Smooth muscle cell (in vitro differentiated cells): ENCODE measurements at regions not wholly inside any gene's neighbourhood (a gene's known extent, or its start where the extent isn't known, plus 50 kb on each side); places are given as distances from the start of the nearest gene placed in this dataset.

ENCODE experiments used
- DNase-seq: peaks from one replicate; lab custom pipeline; 2025; ENCODE audit not compliant: unreplicated experiment; lab: John Stamatoyannopoulos, UW
- H2AFZ ChIP-seq: fragments of 200-600 bp; sonication (generic); 2 replicates; pipeline ENCODE4 v1.6.0; 2016; ENCODE audit warnings: antibody characterized with exemption, low read depth, mild to moderate bottlenecking
- H3F3A ChIP-seq: fragments of 200-600 bp; sonication (generic); 2 replicates; pipeline ENCODE4 v1.6.0; 2017; ENCODE audit warnings: antibody characterized with exemption, low read depth
- H3K27ac ChIP-seq: fragments of 200-600 bp; sonication (generic); 2 replicates; pipeline ENCODE4 v1.5.1; 2016; ENCODE audit warnings: low read depth, mild to moderate bottlenecking
- H3K27me3 ChIP-seq: fragments of 200-600 bp; sonication (generic); 2 replicates; pipeline ENCODE4 v1.6.1; 2016; ENCODE audit warnings: low read depth, mild to moderate bottlenecking
- H3K36me3 ChIP-seq: fragments of 200-600 bp; sonication (generic); 2 replicates; pipeline ENCODE4 v1.5.1; 2016; ENCODE audit warnings: low read depth
- H3K4me1 ChIP-seq: fragments of 200-600 bp; sonication (generic); 2 replicates; pipeline ENCODE4 v1.5.1; 2016; ENCODE audit warnings: low read depth
- H3K4me2 ChIP-seq: fragments of 200-600 bp; sonication (generic); 2 replicates; pipeline ENCODE4 v1.6.0; 2016; ENCODE audit warnings: mild to moderate bottlenecking
- H3K4me3 ChIP-seq: fragments of 200-600 bp; sonication (generic); 2 replicates; pipeline ENCODE4 v1.5.1; 2016; ENCODE audit warnings: mild to moderate bottlenecking
- H3K79me2 ChIP-seq: fragments of 200-600 bp; sonication (generic); 2 replicates; pipeline ENCODE4 v1.6.0; 2016; ENCODE audit warnings: low read depth, mild to moderate bottlenecking
- H3K9ac ChIP-seq: fragments of 200-600 bp; sonication (generic); 2 replicates; pipeline ENCODE4 v1.6.0; 2016; ENCODE audit warnings: low read depth
- H3K9me3 ChIP-seq: fragments of 200-600 bp; sonication (generic); replicated peaks from 2 replicates; pipeline ENCODE4 v1.5.1; 2016; ENCODE audit warnings: low read depth
- H4K20me1 ChIP-seq: fragments of 200-600 bp; sonication (generic); 2 replicates; pipeline ENCODE4 v1.6.0; 2016; ENCODE audit warnings: low read depth
- WGBS: methylation state at CpG from one replicate; pipeline ENCODE4 v1.1.7; 2016; ENCODE audit warnings: low lambda C conversion rate; 5-methylcytosine and 5-hydroxymethylcytosine counted together
- TF ChIP-seq, protein P1 (sequence below): fragments of 200-600 bp; sonication (generic); IDR thresholded peaks from 2 replicates; pipeline ENCODE4 v1.5.1; 2017; ENCODE audit warnings: borderline replicate concordance, mild to moderate bottlenecking, antibody characterized with exemption; ENCODE audit not compliant: insufficient read depth, poor library complexity, severe bottlenecking

GRCh38 chr2:236841389-236841788 lies 244.3 kb upstream of the COPS8 start:
- no peaks in the 10 kb centered on the region for H4K20me1 ChIP-seq
- WGBS, result 95% methylated on average over 7 of the region's 7 CpGs
- H3K4me2 ChIP-seq, result no peak overlapping the region
- no peaks in the 10 kb centered on the region for H3K36me3 ChIP-seq
- H3K9me3 ChIP-seq, result no peaks in the 10 kb centered on the region
- H3F3A ChIP-seq, result no peaks in the 10 kb centered on the region
- TF ChIP-seq, protein P1, sequence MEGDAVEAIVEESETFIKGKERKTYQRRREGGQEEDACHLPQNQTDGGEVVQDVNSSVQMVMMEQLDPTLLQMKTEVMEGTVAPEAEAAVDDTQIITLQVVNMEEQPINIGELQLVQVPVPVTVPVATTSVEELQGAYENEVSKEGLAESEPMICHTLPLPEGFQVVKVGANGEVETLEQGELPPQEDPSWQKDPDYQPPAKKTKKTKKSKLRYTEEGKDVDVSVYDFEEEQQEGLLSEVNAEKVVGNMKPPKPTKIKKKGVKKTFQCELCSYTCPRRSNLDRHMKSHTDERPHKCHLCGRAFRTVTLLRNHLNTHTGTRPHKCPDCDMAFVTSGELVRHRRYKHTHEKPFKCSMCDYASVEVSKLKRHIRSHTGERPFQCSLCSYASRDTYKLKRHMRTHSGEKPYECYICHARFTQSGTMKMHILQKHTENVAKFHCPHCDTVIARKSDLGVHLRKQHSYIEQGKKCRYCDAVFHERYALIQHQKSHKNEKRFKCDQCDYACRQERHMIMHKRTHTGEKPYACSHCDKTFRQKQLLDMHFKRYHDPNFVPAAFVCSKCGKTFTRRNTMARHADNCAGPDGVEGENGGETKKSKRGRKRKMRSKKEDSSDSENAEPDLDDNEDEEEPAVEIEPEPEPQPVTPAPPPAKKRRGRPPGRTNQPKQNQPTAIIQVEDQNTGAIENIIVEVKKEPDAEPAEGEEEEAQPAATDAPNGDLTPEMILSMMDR, result no peak
- no peak overlapping the region for H3K4me3 ChIP-seq
- no peak for DNase-seq
- H2AFZ ChIP-seq, result no peak overlapping the region
- no peak overlapping the region for H3K9ac ChIP-seq
- no peaks in the 10 kb centered on the region for H3K79me2 ChIP-seq
- H3K27me3 ChIP-seq, result no peaks in the 10 kb centered on the region
- H3K27ac ChIP-seq, result no peak overlapping the region
- H3K4me1 ChIP-seq, result peaks cover 3% of the 10 kb centered on the region

DNA sequence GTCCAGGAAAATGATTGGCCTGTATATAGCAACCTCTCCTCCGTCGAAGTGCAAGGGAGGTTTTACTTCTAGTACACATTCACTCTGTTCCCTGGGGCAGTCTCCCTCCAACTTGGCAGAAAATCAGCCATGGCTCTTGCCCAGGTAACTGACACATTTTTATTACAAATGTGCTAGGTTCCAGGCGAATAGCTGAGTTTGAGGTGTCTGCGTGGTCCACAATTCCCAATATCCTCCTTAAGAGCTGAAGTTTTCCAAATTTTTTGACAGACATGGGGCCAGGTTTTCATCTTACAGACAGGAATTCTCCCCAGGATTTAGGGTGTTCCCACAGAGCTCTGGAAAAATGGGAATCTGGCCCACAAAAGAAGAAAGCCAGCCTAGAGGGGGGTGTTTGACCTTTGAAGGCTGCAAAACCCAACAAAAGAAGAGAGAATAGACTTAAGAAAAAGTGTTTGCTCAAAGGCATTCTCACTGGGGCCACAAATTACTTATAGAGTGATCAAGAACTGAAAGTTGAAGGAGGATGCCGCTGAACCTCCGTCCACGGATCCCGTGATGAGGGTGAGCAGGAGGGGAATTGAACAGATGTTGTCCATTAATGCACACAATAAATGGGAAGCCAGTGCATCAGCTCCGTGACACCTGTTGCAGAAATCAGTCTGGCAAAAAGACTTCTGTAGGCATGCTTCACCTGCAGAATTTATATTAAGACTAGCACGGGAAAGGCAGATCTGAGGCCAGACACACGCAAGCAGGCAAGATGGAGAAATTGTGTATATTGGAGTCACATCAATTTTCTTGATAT lies 242.3 kb upstream of the COPS8 start:
- H3F3A ChIP-seq, result no peaks in the 10 kb centered on the region
- no peaks in the 10 kb centered on the region for H3K36me3 ChIP-seq
- H4K20me1 ChIP-seq, result no peaks in the 10 kb centered on the region
- H3K9me3 ChIP-seq, result no peaks in the 10 kb centered on the region
- H3K27me3 ChIP-seq, result no peaks in the 10 kb centered on the region
- DNase-seq, result no peak
- H3K9ac ChIP-seq, result no peak overlapping the region
- H3K4me2 ChIP-seq, result no peak overlapping the region
- peaks cover 9% of the 10 kb centered on the region for H3K4me1 ChIP-seq
- no peak overlapping the region for H3K27ac ChIP-seq
- no peak overlapping the region for H2AFZ ChIP-seq
- WGBS, result 98% methylated on average over 11 of the region's 11 CpGs
- TF ChIP-seq, protein P1, result no peak
- H3K79me2 ChIP-seq, result no peaks in the 10 kb centered on the region
- H3K4me3 ChIP-seq, result no peak overlapping the region

DNA sequence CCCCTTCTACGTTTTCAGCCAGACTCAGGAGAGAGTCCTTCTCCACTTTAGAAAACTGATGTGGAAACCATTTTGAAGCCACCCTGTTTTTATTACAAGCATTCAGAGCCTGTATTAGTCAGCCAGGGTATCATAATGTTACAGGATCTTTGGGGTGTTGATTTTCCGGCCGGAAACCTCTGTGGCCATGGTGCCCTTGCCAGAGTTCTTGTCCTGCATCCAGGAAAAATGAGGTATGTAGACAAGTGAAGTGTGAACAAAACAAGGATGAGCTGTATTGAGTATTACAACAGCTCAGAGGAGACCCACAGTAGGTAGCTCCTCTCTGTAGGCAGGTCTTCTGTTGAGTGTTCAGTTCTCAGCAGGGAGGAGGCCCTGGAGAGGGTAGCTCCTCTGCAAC lies 241.0 kb upstream of the COPS8 start:
- Histone ChIP-seq H3K4me2 (no peak overlapping the region), H3K79me2 (no peaks in the 10 kb centered on the region), H4K20me1 (no peaks in the 10 kb centered on the region), H3F3A (no peaks in the 10 kb centered on the region), H3K27ac (no peak overlapping the region), H3K9ac (no peak overlapping the region), H3K4me3 (no peak overlapping the region), H3K27me3 (no peaks in the 10 kb centered on the region), H3K9me3 (no peaks in the 10 kb centered on the region), H3K4me1 (peaks cover 10% of the 10 kb centered on the region), H3K36me3 (no peaks in the 10 kb centered on the region), H2AFZ (no peak overlapping the region)
- WGBS, result 97% methylated on average over 3 of the region's 3 CpGs
- DNase-seq, result no peak
- TF ChIP-seq, protein P1, result no peak

DNA sequence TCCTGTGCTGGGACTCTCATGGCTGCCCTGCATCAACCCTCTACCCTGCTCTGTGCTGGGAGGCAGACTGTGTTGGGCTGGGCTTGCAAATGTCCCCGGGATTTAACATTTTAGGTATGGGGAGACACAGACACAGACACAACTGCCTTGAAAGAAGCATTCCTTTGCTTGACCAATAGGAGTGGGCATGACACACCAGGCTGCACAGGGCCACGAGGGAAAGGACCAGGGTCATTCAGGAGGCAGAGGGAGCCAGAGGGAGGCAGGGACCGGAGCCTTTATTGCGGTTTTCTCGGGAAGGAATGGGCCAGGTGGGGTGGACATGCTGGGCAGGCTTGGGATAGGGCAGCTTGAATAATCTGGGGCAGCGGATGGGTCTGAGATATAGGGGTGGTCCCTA lies 238.7 kb upstream of the COPS8 start:
- no peaks in the 10 kb centered on the region for H4K20me1 ChIP-seq
- H3K4me3 ChIP-seq, result no peak overlapping the region
- TF ChIP-seq, protein P1, result no peak
- no peak overlapping the region for H3K27ac ChIP-seq
- no peaks in the 10 kb centered on the region for H3K9me3 ChIP-seq
- no peaks in the 10 kb centered on the region for H3K27me3 ChIP-seq
- no peaks in the 10 kb centered on the region for H3K79me2 ChIP-seq
- peaks cover 14% of the 10 kb centered on the region for H3K4me1 ChIP-seq
- no peak overlapping the region for H2AFZ ChIP-seq
- H3K36me3 ChIP-seq, result no peaks in the 10 kb centered on the region
- WGBS, result 68% methylated on average over 6 of the region's 6 CpGs
- no peaks in the 10 kb centered on the region for H3F3A ChIP-seq
- DNase-seq, result no peak
- H3K9ac ChIP-seq, result no peak overlapping the region
- H3K4me2 ChIP-seq, result no peak overlapping the region
